NCI-H524 treated with DMSO at 0.1 percent for 48 hours (cell line): ENCODE measurements at regions not wholly inside any gene's neighbourhood (a gene's known extent, or its start where the extent isn't known, plus 50 kb on each side); places are given as distances from the start of the nearest gene placed in this dataset.
"Not testable (repeated sequence)": the region's sequence is repeated elsewhere in the genome, so short reads cannot be mapped to it uniquely, and the experiment has no call there.

Experiments
- DNase-seq: peaks from one replicate; lab custom pipeline; 2025; lab: John Stamatoyannopoulos, UW

- DNase-seq: no peak
These were observed 81.0 kb upstream of the BRD7 start for GRCh38 chr16:50449800-50450199.

- no peak for DNase-seq
These were observed 80.2 kb upstream of the BRD7 start for GRCh38 chr16:50448981-50449380.

- no peak for DNase-seq
These were observed 79.7 kb upstream of the BRD7 start for GRCh38 chr16:50448522-50448921.

- DNase-seq: not testable (repeated sequence)
These were observed 78.6 kb upstream of the BRD7 start for GRCh38 chr16:50447386-50447785.

GRCh38 chr16:50446861-50447260 is 78.1 kb upstream of the BRD7 start:
- no peak for DNase-seq

GRCh38 chr16:50445621-50446555 is 77.1 kb upstream of the BRD7 start:
- DNase-seq: no peak

GRCh38 chr16:50444526-50444925 is 75.7 kb upstream of the BRD7 start:
- no peak for DNase-seq

- DNase-seq: no peak
These were observed 73.4 kb upstream of the BRD7 start for GRCh38 chr16:50442221-50442620.

- no peak for DNase-seq
These were observed 72.8 kb upstream of the BRD7 start for GRCh38 chr16:50441486-50442157.

- no peak for DNase-seq
These were observed 72.2 kb upstream of the BRD7 start for GRCh38 chr16:50440991-50441390.

- no peak for DNase-seq
These were observed 71.7 kb upstream of the BRD7 start for GRCh38 chr16:50440531-50440930.

GRCh38 chr16:50437769-50438437 is 69.1 kb upstream of the BRD7 start:
- DNase-seq: no peak

GRCh38 chr16:50436271-50436670 is 67.5 kb upstream of the BRD7 start:
- no peak for DNase-seq

- no peak for DNase-seq
These were observed 66.2 kb upstream of the BRD7 start for GRCh38 chr16:50434872-50435478.

GRCh38 chr16:50430076-50430475 is 61.3 kb upstream of the BRD7 start:
- no peak for DNase-seq

GRCh38 chr16:50428742-50429141 is 60.0 kb upstream of the BRD7 start:
- no peak for DNase-seq

GRCh38 chr16:50428116-50428515 is 59.3 kb upstream of the BRD7 start:
- DNase-seq: no peak

GRCh38 chr16:50427107-50427506 is 58.3 kb upstream of the BRD7 start:
- no peak for DNase-seq

- DNase-seq: no peak
These were observed 56.9 kb upstream of the BRD7 start for GRCh38 chr16:50425648-50426047.

GRCh38 chr16:50425044-50425443 is 56.3 kb upstream of the BRD7 start:
- DNase-seq: no peak

GRCh38 chr16:50422926-50423325 is 54.1 kb upstream of the BRD7 start:
- no peak for DNase-seq

GRCh38 chr16:50419116-50419515 is 50.3 kb upstream of the BRD7 start:
- no peak for DNase-seq
